B cell (primary cell): ENCODE measurements at regions not wholly inside any gene's neighbourhood (a gene's known extent, or its start where the extent isn't known, plus 50 kb on each side); places are given as distances from the start of the nearest gene placed in this dataset.
"Not testable (repeated sequence)": the region's sequence is repeated elsewhere in the genome, so short reads cannot be mapped to it uniquely, and the experiment has no call there.

Experiments used
- ATAC-seq: fragments of 200-7000 bp; cut with Tn5 transposase; one replicate; pipeline ENCODE4 v1.10.0; 2021; ENCODE audit warnings: low read depth, mild to moderate bottlenecking, moderate number of reproducible peaks, moderate library complexity
- CTCF ChIA-PET: fragments of 350-600 bp; sonication (Branson Sonifier 250); formaldehyde crosslinking; loops from one replicate; lab custom pipeline; 2021; ENCODE audit warnings: antibody characterized with exemption, inconsistent platforms; lab: Charles Lee
- POLR2A ChIA-PET: fragments of 350-600 bp; sonication (Branson Sonifier 250); formaldehyde crosslinking; loops from one replicate; lab custom pipeline; 2021; ENCODE audit warnings: antibody characterized with exemption; lab: Charles Lee
- DNase-seq: peaks from one replicate; pipeline ENCODE4 v3.0.0; 2013
- H2AFZ ChIP-seq: 2 replicates; pipeline ENCODE4 v1.6.1; 2012; ENCODE audit warnings: mild to moderate bottlenecking, low read depth, low read length; ENCODE audit not compliant: insufficient read depth, poor library complexity, severe bottlenecking
- H3K27ac ChIP-seq, 2 donors: 1 replicate in 1 of 2; 2 replicates in 1 of 2; pipeline ENCODE4 v1.5.1; 2012 to 2013; ENCODE audit warnings: low read length in 2 of 2, mild to moderate bottlenecking in 2 of 2, moderate library complexity in 1 of 2
- H3K27me3 ChIP-seq, 4 experiments: fragments of 200-600 bp in 1 of 4; sonication (generic) in 1 of 4; replicated peaks in 1 of 4; 1 replicate in 2 of 4; 2 replicates in 2 of 4; pipeline versions ENCODE4 v1.6.1 to v1.7.0; 2013 to 2016; ENCODE audit warnings: low read length in 3 of 4, mild to moderate bottlenecking in 2 of 4, mixed read lengths in 1 of 4, moderate library complexity in 1 of 4; ENCODE audit not compliant: insufficient read depth in 4 of 4, control insufficient read depth in 3 of 4; ENCODE audit errors: control extremely low read depth in 1 of 4
- H3K36me3 ChIP-seq, 2 experiments: replicated peaks in 1 of 2; 1 replicate in 1 of 2; 2 replicates in 1 of 2; pipeline versions ENCODE4 v1.6.1 to v1.7.1; 2013; ENCODE audit warnings: low read length in 1 of 2; ENCODE audit not compliant: insufficient read depth in 2 of 2, control insufficient read depth in 1 of 2; ENCODE audit errors: control extremely low read depth in 1 of 2, extremely low read depth in 1 of 2
- H3K4me1 ChIP-seq, 2 donors: fragments of 200-600 bp in 1 of 2; sonication (generic) in 1 of 2; 1 replicate in 1 of 2; 2 replicates in 1 of 2; pipeline versions ENCODE4 v1.5.1 to v1.6.1; 2013 to 2017; ENCODE audit warnings: low read length in 2 of 2; ENCODE audit not compliant: control insufficient read depth in 2 of 2, insufficient read depth in 2 of 2
- H3K4me2 ChIP-seq: replicated peaks from 2 replicates; pipeline ENCODE3; 2012; ENCODE audit warnings: mild to moderate bottlenecking, low read depth, low read length; ENCODE audit not compliant: poor library complexity, severe bottlenecking
- H3K4me3 ChIP-seq, 5 experiments: fragments of 200-600 bp in 1 of 5; sonication (generic) in 1 of 5; 1 replicate in 3 of 5; 2 replicates in 2 of 5; pipeline versions ENCODE4 v1.5.1 to v1.7.0; 2011 to 2016; ENCODE audit warnings: low read length in 4 of 5, mild to moderate bottlenecking in 4 of 5, low read depth in 2 of 5, control low read depth in 1 of 5, moderate library complexity in 1 of 5; ENCODE audit not compliant: insufficient read depth in 1 of 5; ENCODE audit errors: control extremely low read depth in 1 of 5, extremely low read depth in 1 of 5
- H3K79me2 ChIP-seq: fragments of 200-600 bp; sonication (generic); one replicate; pipeline ENCODE4 v1.6.0; 2016; ENCODE audit warnings: low read length; ENCODE audit not compliant: control insufficient read depth, insufficient read depth
- H3K9ac ChIP-seq: fragments of 200-600 bp; sonication (generic); 2 replicates; pipeline ENCODE4 v1.6.1; 2017; ENCODE audit warnings: mild to moderate bottlenecking, low read length, moderate library complexity
- H3K9me3 ChIP-seq, 3 donors: one replicate each; pipeline versions ENCODE4 v1.6.1 to v1.7.1; 2013; ENCODE audit warnings: low read length in 2 of 3; ENCODE audit not compliant: control insufficient read depth in 2 of 3, insufficient read depth in 1 of 3; ENCODE audit errors: control extremely low read depth in 1 of 3
- H4K20me1 ChIP-seq: 2 replicates; pipeline ENCODE4 v1.6.0; 2012; ENCODE audit warnings: mild to moderate bottlenecking, low read length; ENCODE audit not compliant: insufficient read depth, control insufficient read depth, poor library complexity, severe bottlenecking
- H3K27ac Mint-ChIP-seq: one replicate; pipeline ENCODE4 v1.8.0; 2021; ENCODE audit warnings: mixed read lengths
- H3K27me3 Mint-ChIP-seq: one replicate; pipeline ENCODE4 v1.8.0; 2021; ENCODE audit warnings: mixed read lengths
- H3K4me1 Mint-ChIP-seq: one replicate; pipeline ENCODE4 v1.8.0; 2021; ENCODE audit warnings: mixed read lengths
- H3K4me3 Mint-ChIP-seq: one replicate; pipeline ENCODE4 v1.8.0; 2021; ENCODE audit warnings: mixed read lengths
- H3K9me3 Mint-ChIP-seq: one replicate; pipeline ENCODE4 v1.8.0; 2022; ENCODE audit warnings: mixed read lengths; ENCODE audit not compliant: insufficient read depth
- EZH2 ChIP-seq: IDR thresholded peaks from 2 replicates; pipeline ENCODE4 v1.6.1; 2012; ENCODE audit warnings: borderline replicate concordance, low read depth, mild to moderate bottlenecking, moderate library complexity, low read length; ENCODE audit not compliant: insufficient read depth, poor library complexity, severe bottlenecking
- WGBS: methylation state at CpG from one replicate; pipeline ENCODE4 v1.1.5; 2013; ENCODE audit warnings: missing lambda C conversion rate; ENCODE audit not compliant: insufficient coverage; 5-methylcytosine and 5-hydroxymethylcytosine counted together
- intact Hi-C: fragments of 100-400 bp; cut with micrococcal nuclease; formaldehyde crosslinking; loops from one replicate; pipeline ENCODE4 v1.10.0; 2022
- TF ChIP-seq, protein P1 (sequence below): fragments of 200-600 bp; IDR thresholded peaks from one replicate; pipeline ENCODE4 v1.8.0; 2022; ENCODE audit warnings: antibody characterized with exemption, mild to moderate bottlenecking

GRCh38 chrX:131649741-131650140, 105.9 kb downstream of the OR13H1 start:
- H3K4me1 Mint-ChIP-seq, result no peaks in the 10 kb centered on the region
- no peak overlapping the region for H3K4me3 ChIP-seq
- no peaks in the 10 kb centered on the region for H3K9me3 Mint-ChIP-seq
- no peaks in the 10 kb centered on the region for H4K20me1 ChIP-seq
- no peaks in the 10 kb centered on the region for H3K79me2 ChIP-seq
- no CpG with 5 or more reads among the region's 5 CpGs for WGBS
- DNase-seq, result no peak
- TF ChIP-seq, protein P1, sequence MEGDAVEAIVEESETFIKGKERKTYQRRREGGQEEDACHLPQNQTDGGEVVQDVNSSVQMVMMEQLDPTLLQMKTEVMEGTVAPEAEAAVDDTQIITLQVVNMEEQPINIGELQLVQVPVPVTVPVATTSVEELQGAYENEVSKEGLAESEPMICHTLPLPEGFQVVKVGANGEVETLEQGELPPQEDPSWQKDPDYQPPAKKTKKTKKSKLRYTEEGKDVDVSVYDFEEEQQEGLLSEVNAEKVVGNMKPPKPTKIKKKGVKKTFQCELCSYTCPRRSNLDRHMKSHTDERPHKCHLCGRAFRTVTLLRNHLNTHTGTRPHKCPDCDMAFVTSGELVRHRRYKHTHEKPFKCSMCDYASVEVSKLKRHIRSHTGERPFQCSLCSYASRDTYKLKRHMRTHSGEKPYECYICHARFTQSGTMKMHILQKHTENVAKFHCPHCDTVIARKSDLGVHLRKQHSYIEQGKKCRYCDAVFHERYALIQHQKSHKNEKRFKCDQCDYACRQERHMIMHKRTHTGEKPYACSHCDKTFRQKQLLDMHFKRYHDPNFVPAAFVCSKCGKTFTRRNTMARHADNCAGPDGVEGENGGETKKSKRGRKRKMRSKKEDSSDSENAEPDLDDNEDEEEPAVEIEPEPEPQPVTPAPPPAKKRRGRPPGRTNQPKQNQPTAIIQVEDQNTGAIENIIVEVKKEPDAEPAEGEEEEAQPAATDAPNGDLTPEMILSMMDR, result no peak
- TF ChIP-seq EZH2, result no peak
- H3K27me3 ChIP-seq, result no peaks in the 10 kb centered on the region
- H3K9me3 ChIP-seq, result no peaks in the 10 kb centered on the region
- peaks cover 9% of the 10 kb centered on the region for H3K27me3 Mint-ChIP-seq
- no peak overlapping the region for H3K27ac Mint-ChIP-seq
- no peak overlapping the region for H2AFZ ChIP-seq
- no peak for ATAC-seq
- H3K9ac ChIP-seq, result no peak overlapping the region
- no peak overlapping the region for H3K4me3 Mint-ChIP-seq
- H3K36me3 ChIP-seq, result no peaks in the 10 kb centered on the region
- ChIA-PET POLR2A (no interaction called here), CTCF (no interaction called here)
- H3K27ac ChIP-seq, result no peak overlapping the region
- no peak overlapping the region for H3K4me2 ChIP-seq
- intact Hi-C loops, result no loop called here
- no peaks in the 10 kb centered on the region for H3K4me1 ChIP-seq

DNA sequence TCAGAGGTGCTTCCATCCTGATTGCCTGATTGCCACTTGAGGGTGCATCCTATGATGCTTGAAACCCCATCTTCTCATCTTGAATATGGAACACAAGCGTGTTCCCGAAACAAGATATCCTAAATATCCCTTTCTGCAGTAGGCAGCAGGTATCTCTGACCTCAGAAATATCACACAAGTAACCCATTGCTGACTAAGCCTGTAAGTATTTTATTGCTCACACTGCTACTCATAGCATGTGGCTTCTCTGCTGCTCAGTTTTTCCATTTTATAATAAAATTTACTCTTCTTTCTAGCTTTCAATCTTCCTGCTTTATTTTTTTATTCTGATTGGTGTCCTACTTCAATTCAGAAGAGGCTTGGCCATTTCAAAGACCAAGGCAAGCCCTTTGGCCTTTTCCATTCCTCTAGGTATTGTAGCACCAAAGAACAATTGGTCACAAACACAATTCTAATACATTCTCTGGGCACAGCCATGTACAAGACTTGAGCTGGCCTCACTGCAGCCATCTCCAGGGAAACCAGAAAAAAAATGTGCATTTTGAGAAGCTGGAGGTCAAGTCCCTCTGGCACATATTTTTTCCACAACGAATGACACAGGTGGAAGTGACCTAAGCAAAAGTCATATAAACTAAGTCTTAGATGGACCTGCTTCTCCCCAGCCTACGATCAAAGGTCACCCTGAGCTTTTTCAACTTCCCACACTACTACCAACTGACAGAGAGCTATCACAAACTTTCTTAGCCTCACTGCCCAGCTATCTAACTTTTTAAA, 107.0 kb downstream of the OR13H1 start:
- Histone ChIP-seq H3K4me3 (no peak overlapping the region), H3K27ac (no peak overlapping the region), H4K20me1 (no peaks in the 10 kb centered on the region), H2AFZ (no peak overlapping the region), H3K27me3 (no peaks in the 10 kb centered on the region), H3K9me3 (no peaks in the 10 kb centered on the region), H3K4me1 (no peaks in the 10 kb centered on the region), H3K36me3 (no peaks in the 10 kb centered on the region), H3K4me2 (no peak overlapping the region), H3K79me2 (no peaks in the 10 kb centered on the region), H3K9ac (no peak overlapping the region)
- Mint-ChIP-seq H3K9me3 (no peaks in the 10 kb centered on the region), H3K4me3 (no peak overlapping the region), H3K27ac (no peak overlapping the region), H3K27me3 (peaks cover 9% of the 10 kb centered on the region), H3K4me1 (no peaks in the 10 kb centered on the region)
- 74% methylated on average over 4 of the region's 4 CpGs for WGBS
- no peak for ATAC-seq
- CTCF ChIA-PET, result no interaction called here
- POLR2A ChIA-PET, result no interaction called here
- intact Hi-C loops, result no loop called here
- no peak for DNase-seq
- no peak for TF ChIP-seq EZH2
- TF ChIP-seq, protein P1, result no peak

GRCh38 chrX:131663726-131664125, 119.9 kb downstream of the OR13H1 start:
- H2AFZ ChIP-seq, intact Hi-C loops, H3K4me3 Mint-ChIP-seq, H3K4me2 ChIP-seq, H3K9me3 ChIP-seq, H3K9ac ChIP-seq, H4K20me1 ChIP-seq, H3K4me1 Mint-ChIP-seq, H3K27me3 ChIP-seq, POLR2A ChIA-PET, H3K9me3 Mint-ChIP-seq, H3K4me3 ChIP-seq, CTCF ChIA-PET, ATAC-seq, H3K79me2 ChIP-seq, H3K4me1 ChIP-seq, H3K27ac Mint-ChIP-seq, DNase-seq, H3K27me3 Mint-ChIP-seq, H3K36me3 ChIP-seq, H3K27ac ChIP-seq: not testable (repeated sequence)
- 100% methylated on average over 2 of the region's 9 CpGs for WGBS
